DMS153 treated with DMSO at 0.1 percent for 48 hours (cell line): ENCODE measurements at regions not wholly inside any gene's neighbourhood (a gene's known extent, or its start where the extent isn't known, plus 50 kb on each side); places are given as distances from the start of the nearest gene placed in this dataset.

Experiments used
- DNase-seq: peaks from one replicate; lab custom pipeline; 2025; ENCODE audit not compliant: unreplicated experiment; lab: John Stamatoyannopoulos, UW

- DNase-seq: no peak
Observed at GRCh38 chr17:63126607-63127006, 160.6 kb downstream of the TANC2 start.

DNA sequence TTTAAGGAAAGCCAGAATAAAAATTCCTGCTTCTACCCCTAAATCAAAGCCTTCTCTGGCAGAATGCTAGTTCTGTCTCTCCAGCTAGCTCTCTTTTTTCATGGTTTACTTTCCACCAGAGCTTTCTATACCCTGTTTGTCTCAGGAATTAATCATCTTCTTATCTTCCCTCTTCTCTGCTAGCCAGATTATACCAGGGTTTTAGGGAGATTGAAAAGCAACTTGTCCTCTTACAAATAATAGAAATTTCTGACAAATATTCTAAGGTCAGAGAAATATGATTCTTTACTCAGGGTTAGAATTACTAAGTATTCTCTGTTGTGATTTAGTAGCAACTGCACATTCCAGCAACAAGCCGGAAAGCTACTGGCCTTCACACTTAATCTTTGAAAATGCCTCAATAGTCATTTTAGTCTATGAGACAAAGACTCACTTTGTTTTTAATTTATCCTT, 166.4 kb downstream of the TANC2 start:
- no peak for DNase-seq

GRCh38 chr17:63133491-63133890, 167.5 kb downstream of the TANC2 start:
- no peak for DNase-seq

GRCh38 chr17:63134867-63135266, 168.8 kb downstream of the TANC2 start:
- no peak for DNase-seq

DNA sequence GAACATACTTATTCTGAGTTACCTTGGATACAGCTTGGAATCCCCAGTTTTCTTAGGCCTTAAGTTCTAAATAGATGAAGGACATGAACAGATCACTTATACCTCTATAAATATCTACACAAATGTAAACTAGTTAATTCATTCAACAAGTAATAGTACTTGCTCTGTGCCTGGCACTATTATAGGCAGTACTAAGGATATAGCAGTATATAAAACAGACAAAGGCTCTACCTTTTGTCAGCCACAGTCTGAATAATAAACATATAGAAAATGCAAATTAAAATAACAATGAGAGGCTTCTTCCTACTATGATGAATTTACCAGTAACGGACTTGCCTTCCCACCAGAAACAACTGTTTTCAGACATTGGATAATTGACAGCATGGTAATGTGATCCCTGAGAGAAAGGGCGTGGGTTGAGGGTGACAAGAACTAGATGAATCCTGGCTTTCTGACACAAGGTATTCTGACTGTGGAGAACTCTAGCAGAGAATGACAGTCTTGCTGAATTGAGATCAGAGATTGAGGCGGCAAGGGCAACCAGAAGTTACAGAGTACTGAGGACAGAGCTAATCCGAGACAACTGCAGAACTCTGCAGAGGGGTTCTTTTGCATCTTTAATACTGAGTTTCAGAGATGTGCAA, 170.5 kb downstream of the TANC2 start:
- no peak for DNase-seq

DNA sequence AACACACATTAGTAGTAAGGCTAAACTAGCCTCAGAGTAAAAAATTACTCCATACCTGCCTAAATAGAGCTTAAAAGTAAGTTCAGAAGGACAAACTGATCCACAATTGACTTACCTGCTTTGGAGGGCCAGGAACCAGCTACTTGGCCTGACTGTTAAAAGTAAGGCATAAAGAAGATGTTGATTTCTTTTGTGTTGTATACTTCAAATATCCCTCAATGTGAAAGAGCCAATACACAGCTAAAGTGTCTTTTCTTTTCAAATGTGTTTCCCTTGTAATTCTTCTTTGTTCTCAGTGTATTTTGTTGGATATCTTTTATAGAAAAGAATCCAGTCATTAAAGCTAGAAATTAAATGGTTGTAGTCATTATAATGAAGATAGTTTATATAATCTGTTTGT, 171.1 kb downstream of the TANC2 start:
- DNase-seq: no peak

DNA sequence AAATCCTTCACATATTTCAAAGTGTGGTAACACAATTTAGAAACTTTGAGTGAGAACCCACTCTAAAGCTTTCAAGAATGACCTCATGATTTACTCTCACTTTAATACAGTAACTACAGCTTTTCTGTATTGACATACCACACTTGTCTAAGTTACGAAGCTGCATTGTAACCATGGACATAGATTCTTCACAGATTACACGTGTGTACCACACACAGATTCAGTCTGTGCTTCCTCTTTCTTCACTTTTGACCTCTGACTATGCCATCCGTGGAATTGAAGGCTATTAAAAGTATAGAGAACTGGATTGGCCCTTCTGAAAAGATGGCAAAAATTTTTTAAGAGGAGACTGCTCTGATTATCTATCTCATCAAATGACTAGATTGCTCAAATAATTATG, 172.7 kb downstream of the TANC2 start:
- DNase-seq: no peak

GRCh38 chr17:63139356-63139755, 173.3 kb downstream of the TANC2 start:
- no peak for DNase-seq

- DNase-seq: no peak
Observed at GRCh38 chr17:63140255-63140654, 174.2 kb downstream of the TANC2 start.

DNA sequence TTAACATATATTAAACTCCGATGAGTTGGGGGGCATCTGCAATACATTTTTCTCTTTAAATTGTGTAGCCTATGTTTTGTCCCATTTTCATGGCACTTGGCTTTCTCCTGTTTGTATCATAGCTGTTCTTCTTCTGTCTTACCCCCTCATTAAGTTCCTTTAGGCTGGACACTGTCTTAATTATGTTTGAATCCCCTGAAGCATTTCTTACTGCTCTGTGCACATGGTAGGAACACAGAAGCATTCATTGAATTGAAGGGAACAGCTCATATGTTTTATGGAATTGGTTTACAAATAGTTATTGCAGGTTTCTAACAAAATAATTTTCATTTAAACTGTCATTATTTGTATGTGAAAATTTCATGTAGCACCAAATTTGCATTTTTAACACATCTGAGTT, 176.8 kb downstream of the TANC2 start:
- DNase-seq: no peak

GRCh38 chr17:63150490-63150889, 184.5 kb downstream of the TANC2 start:
- no peak for DNase-seq

DNA sequence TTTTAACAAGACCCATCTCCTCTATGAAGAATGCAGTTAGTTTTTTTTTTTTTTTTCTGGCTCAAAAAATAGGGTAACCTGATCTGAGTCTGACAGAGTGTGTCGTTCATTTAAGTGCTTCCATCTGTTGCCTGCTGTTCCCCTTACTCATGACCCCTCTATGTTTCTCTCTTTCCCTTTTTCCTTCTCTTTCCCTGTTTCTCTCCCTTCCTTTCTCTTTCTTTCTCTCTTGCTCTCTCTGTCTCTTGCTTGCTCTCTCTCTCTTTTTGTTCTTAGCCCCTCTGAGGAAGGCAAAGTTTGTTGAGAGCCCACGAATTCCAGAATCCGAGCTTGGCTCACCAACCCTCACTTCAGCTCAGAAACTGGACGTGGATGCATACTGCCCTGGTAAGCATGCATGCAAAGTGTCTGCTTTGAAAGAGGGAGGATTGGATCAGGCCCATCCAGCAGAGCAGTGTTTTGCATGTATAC, 185.0 kb downstream of the TANC2 start:
- no peak for DNase-seq

DNA sequence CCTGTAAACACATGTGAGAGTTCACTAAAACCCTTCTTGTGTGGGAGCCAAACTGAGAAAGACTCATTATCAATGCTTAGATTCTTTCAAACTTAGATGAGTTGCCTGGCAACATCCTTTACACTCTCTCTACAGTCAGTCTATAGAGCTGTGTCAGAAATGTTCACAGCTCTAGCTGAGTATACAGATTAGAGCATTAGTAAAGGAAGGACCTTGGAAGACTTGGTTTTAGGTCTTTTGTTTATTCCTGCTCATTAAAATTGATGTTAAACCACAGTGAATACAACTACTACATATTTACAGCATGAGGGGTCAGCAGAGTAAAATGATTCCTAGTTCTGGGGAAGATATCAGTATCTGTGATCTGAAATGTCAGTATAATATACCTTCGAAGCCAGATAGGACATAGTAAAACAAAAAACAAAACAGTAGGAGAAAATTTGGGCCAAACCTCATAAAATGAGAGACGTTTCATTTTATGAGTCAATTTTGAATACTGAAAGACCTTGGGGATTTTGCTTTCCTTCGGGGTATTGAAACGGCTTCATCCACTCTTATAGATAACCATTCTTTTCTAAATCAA, 186.0 kb downstream of the TANC2 start:
- no peak for DNase-seq

GRCh38 chr17:63153488-63153887, 187.5 kb downstream of the TANC2 start:
- DNase-seq: no peak

GRCh38 chr17:63154586-63155244, 188.7 kb downstream of the TANC2 start:
- DNase-seq: no peak

DNA sequence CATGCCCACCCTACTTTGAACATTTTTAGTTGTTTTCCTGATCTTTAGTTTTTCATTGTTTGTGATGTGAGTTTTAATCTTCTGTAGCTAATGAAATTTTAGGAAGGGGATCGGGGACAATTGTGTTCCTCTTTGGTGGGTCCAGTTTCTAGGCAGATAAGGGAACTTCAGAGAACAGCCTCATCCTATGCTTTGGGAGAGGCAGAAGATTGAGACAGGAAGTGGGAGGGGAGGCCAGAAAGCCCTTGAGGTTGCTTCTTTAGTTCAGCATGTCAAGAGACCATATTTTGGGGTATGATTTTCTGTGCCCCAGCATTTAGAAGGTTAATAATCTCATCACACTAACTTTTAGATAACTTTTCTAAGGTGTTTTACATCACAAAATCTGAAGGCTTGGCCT, 191.0 kb downstream of the TANC2 start:
- no peak for DNase-seq

- no peak for DNase-seq
Observed at GRCh38 chr17:63162406-63163157, 196.5 kb downstream of the TANC2 start.

GRCh38 chr17:63163158-63163520, 197.1 kb downstream of the TANC2 start:
- no peak for DNase-seq

DNA sequence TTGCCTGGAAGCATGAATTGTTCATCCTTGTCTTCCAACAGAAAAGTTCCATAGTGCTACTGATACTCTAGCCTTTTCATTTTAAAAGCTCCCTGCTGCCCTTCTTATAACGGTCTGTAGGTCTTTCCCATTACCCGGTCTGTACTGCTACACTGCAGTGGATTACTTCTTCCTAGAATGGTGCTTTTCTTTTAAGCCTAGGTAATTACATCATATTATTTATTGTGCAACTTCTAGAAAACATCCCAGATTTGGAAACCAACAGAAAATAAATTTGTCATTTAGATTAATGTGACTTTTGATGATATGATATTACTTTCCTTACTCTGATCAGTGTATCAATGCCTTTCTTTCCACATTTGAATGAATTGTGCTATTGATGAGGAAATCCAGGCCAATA, 199.4 kb downstream of the TANC2 start:
- DNase-seq: no peak

GRCh38 chr17:63170795-63171194, 204.8 kb downstream of the TANC2 start:
- DNase-seq: no peak

DNA sequence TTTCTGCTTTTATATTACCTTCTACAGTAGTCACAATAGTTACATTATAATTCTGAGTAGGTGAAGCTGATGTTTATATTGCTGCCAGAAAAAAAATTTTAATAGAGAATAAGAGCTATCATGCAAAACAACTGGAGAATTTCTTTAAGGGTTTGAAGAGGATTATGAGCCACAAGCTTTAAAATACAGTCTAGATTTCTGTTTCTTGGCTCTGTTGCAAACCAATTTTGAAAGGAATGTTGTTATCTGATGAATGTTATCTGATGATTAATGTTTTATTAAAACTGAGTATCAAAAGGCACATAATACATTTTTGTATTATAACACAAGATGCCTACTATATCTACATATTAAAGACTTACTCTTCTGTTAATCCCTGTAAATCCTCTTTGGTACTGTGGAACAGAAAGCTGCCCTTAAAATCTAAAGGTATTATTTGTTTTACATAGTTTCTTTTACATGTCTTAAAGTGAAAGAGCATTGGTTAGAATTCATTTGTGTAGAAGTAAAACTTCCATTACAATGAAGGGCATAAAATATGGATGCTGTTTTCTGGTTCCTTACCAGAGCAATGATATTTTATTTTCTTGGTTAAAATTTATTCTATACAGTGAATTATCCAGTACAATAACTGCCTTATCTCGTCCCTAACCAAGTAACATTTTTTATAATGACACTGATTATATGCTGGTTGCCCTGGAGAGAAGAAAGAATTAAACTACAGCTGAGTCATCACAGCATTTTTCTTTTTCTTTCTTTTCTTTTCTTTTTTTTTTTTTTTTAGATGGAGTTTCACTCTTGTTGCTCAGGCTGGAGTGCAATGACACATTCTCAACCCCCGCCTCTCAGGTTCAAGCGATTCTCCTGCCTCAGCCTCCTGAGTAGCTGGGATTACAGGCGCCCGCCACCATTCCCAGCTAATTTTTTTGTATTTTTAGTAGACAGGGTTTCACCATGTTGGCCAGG, 205.7 kb downstream of the TANC2 start:
- no peak for DNase-seq
